RKO (cell line): ENCODE measurements at regions not wholly inside any gene's neighbourhood (a gene's known extent, or its start where the extent isn't known, plus 50 kb on each side); places are given as distances from the start of the nearest gene placed in this dataset.

ENCODE experiments used
- DNase-seq: peaks from one replicate; pipeline ENCODE4 v3.0.0-alpha.2; 2016; ENCODE audit warnings: low spot score

GRCh38 chr18:69109686-69110085, 291.0 kb upstream of the DOK6 start:
- DNase-seq, result no peak

GRCh38 chr18:69120833-69121232, 279.9 kb upstream of the DOK6 start:
- no peak for DNase-seq

- DNase-seq, result no peak
Observed at GRCh38 chr18:69123421-69123820, 277.3 kb upstream of the DOK6 start.

GRCh38 chr18:69127873-69128500, 272.7 kb upstream of the DOK6 start:
- DNase-seq, result no peak

- DNase-seq, result no peak
Observed at GRCh38 chr18:69128566-69128965, 272.1 kb upstream of the DOK6 start.

- no peak for DNase-seq
Observed at GRCh38 chr18:69128978-69129377, 271.7 kb upstream of the DOK6 start.

- DNase-seq, result no peak
Observed at GRCh38 chr18:69138088-69138487, 262.6 kb upstream of the DOK6 start.

- no peak for DNase-seq
Observed at GRCh38 chr18:69143084-69143483, 257.6 kb upstream of the DOK6 start.

GRCh38 chr18:69152436-69152835, 248.3 kb upstream of the DOK6 start:
- no peak for DNase-seq

GRCh38 chr18:69157906-69158305, 242.8 kb upstream of the DOK6 start:
- no peak for DNase-seq

- no peak for DNase-seq
Observed at GRCh38 chr18:69158944-69159343, 241.7 kb upstream of the DOK6 start.

GRCh38 chr18:69161383-69162028, 239.2 kb upstream of the DOK6 start:
- no peak for DNase-seq

GRCh38 chr18:69162649-69163048, 238.0 kb upstream of the DOK6 start:
- no peak for DNase-seq

- DNase-seq, result no peak
Observed at GRCh38 chr18:69172046-69172445, 228.6 kb upstream of the DOK6 start.

GRCh38 chr18:69175681-69176080, 225.0 kb upstream of the DOK6 start:
- no peak for DNase-seq

GRCh38 chr18:69176741-69177140, 223.9 kb upstream of the DOK6 start:
- DNase-seq, result no peak

- DNase-seq, result no peak
Observed at GRCh38 chr18:69177702-69178101, 223.0 kb upstream of the DOK6 start.

- no peak for DNase-seq
Observed at GRCh38 chr18:69186162-69186561, 214.5 kb upstream of the DOK6 start.

GRCh38 chr18:69196336-69196735, 204.4 kb upstream of the DOK6 start:
- no peak for DNase-seq

GRCh38 chr18:69205925-69206324, 194.8 kb upstream of the DOK6 start:
- DNase-seq, result no peak

- DNase-seq, result no peak
Observed at GRCh38 chr18:69208545-69208944, 192.1 kb upstream of the DOK6 start.

- DNase-seq, result no peak
Observed at GRCh38 chr18:69209761-69210160, 190.9 kb upstream of the DOK6 start.

GRCh38 chr18:69213842-69214241, 186.8 kb upstream of the DOK6 start:
- DNase-seq, result no peak

- DNase-seq, result no peak
Observed at GRCh38 chr18:69215161-69215560, 185.5 kb upstream of the DOK6 start.
